ENCODE measurements at regions not wholly inside any gene's neighbourhood (a gene's known extent, or its start where the extent isn't known, plus 50 kb on each side); places are given as distances from the start of the nearest gene placed in this dataset.

DNA sequence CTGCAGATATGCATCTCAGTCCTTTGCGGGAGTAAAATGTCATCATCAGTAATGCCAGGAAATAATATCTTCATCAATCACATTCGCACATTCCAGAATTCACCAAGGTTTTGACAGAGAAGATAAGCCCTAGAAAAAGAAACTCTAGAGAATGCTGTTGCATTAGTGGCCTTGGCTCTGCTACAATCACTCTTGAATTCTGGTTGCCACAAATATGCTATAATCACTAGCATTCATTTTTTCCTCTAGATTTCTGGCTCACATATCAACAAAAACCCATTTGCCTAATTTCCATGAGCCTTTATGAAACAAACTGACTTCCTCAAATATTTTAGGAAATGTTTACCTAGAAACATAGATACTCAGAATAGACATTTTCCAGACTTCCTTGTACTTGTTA is 653.4 kb downstream of the ANXA1 start:
- no peak for DNase-seq

DNA sequence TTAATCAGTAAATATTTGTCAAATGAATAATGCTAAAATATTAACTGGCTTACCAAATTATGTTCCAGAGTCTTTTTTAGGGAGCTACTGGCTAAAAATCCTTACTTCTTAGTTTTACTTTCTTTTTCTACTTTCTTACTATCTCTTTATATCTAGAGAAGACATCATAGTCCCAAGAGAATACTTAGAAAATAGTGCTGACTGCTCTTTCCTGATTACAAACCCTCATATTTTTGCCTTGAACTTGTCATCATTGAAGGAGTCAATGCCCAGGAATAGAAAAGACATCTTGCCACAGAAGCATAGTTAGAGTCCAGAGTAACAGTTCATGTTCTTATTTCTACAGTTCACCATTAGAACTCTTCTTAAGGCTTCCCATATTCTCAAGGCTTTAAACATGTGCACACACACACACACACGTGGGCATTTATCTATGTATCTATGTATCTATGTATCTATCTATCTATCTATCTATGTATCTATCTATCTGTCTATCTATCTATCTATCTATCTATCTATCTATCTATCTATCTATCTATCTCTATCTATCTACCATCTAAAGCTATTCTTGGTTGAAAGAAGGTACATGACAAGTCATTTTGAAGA is 654.3 kb downstream of the ANXA1 start:
- DNase-seq, result no peak

DNA sequence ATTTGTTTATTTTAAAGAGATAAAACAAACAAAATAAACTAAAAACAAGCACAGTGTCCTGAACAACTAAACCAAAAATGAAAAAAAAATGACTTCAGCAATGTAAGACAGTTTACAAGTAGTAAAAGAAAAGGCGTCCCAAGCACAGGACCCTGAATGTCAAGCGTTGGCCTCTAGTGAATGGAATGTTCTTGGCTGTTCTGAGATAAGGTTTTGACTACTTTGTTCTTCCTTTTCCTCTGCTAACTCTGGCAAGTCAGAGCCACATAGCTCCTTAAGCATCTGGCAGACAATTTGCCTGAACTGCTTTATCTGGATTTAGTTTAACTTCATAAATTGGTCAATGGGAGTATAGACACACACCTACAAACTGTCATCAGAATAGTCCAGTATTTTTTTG is 655.2 kb downstream of the ANXA1 start:
- no peak for DNase-seq

DNA sequence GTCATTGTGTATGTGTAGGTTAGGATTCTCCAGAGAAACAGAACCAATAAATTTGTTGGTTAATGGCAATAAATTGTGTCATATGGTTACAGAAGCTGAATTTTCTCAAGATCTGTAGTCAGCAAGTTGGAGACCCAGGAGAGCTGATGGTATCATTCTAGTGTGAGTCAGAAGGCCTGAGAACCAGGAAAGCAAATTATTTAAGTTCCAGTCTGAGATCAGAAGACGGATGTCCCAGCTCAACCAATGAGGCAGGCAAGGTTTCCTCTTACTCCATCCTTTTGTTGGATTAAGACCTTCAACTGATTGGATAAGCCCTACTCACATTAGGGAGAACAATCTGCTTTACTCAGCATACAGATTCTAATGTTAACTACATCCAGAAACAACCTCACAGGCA is 656.3 kb downstream of the ANXA1 start:
- no peak for DNase-seq

DNA sequence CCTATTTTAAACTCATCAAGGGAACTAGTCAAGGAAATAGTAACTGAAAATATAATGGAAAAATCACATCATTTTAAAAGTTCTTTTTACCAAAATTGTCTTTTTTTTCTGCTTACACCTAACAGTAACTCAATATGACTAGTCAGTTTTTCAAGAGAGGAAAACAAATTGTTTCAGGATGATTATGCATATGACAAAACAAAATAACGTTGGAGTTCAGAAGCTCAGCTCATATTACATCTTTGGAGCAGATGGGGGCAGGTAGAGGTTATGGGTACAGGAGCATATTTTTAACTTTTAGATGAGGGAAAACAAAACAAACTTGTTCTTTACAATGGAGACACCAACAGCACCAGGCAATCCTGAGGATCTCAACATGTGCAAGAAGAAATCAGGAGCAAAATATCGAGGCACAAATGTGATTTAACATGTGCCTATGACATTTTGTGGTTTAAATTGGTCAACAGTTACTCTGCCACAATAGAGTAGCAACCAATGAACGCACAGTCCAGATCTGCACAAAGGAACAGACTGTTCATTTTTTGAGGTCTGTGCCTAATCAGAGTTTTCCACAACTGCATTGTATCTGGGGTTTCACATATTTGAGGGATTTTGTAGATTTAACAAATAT is 659.0 kb downstream of the ANXA1 start:
- DNase-seq, result no peak

DNA sequence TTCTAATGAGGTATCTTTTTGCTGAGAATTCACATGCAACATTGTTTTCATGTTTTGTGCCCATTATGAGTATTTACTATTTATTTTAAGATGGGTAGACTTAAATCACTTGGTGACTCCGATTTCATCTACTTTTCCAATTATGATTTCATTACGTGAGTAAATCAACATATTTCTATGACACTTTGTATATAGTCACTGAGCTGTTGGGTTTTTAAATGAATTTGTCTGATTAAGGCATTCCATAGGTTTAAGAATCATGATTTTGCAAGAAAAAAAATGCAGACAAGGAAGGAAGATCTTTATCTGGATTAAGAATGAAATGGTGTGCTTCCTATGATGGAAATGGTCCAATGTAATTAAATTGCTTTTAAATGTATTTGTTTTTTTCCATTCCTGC is 661.9 kb downstream of the ANXA1 start:
- DNase-seq, result no peak

DNA sequence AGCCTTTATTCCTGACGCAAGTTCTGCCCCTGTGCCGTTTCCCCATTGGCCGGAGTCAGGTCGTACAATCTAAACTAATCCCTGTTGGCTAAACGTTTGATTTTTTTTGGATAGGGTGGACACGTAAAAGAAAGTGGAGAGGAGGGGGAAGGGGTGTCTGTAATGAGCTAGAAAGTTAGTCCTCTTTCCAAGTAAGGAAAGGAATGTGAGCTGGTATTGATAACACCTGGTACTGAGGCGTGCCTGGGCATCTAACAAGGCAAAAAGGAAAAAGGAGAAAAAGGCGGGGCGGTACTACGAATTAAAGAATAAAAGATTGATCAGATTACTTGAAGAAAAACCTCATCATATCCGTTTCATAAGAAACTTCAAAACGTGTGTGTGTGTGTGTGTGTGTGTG is 665.2 kb downstream of the ANXA1 start:
- no peak for DNase-seq

DNA sequence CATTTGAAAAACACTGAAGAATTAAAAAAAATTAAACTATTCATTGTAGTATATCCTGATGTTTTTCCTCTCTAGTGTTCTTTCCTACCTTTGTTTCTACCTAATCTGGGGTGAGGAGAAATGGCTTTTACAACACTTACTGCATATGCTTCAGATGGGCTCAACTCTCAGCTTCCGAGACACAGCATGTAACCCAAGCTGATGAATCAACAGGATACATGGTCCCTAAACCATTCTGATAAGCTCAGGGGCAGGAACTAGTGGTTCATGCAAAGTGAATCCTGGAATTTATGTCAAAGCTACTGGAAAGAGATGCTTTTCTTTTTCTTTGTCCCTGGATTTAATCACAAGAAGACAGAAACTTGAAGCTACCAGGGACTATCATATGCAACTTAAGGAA is 672.5 kb upstream of the RORB start:
- DNase-seq, result no peak

DNA sequence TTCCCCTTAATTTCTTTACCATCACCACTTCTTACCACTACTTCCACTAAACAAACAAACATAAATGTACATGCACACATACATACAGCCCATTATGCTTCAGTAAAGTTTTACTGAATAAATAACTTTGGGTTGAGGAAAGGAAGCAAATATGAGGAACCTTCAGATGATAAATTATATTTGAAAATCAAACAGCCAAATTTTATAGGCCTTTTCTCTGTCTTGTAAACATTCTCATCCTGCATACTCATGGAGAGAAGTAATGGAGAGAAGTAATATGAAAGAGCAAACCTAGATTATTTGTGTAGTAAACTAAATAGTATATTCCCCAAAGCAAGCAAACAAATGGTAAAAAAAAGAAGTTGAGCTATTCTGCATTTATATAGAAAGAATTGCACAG is 658.3 kb upstream of the RORB start:
- no peak for DNase-seq

DNA sequence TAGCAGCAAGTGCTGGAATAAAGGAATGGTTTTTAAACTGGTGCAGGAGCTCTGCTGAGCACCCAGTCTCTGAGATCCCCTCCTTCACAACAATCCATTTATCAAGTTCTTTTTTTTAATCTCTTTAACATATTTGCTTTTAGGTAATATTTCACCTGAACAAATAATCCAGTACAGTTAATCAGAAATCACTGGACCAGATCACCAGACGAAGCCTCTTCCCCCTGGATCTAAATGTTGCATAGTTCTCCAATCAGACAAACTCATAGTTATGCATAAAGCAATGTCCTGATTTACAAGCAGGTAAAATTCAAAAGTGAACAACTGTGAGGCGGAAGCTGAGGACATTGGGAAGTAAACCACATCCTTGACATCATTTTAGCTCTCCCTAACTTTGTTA is 657.7 kb upstream of the RORB start:
- DNase-seq, result no peak

DNA sequence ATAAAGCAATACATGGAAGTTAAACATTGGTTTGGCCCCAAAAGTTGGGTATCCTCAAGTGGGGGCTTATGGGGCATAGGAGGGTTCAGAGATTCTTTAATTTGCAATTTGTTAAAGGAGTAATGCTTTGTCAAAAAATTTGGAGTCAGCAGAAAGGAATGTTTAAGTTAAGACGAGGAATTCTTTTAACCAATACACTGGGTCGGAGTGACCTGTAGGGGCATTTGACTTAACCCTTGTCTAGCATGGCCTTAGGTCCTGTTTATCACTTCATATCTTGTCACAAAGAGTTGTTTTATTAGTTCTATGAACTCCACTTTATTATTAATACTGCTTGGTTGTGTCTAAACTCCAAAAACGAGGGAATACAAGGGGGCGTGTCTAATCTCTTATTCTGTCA is 656.1 kb upstream of the RORB start:
- DNase-seq, result no peak

DNA sequence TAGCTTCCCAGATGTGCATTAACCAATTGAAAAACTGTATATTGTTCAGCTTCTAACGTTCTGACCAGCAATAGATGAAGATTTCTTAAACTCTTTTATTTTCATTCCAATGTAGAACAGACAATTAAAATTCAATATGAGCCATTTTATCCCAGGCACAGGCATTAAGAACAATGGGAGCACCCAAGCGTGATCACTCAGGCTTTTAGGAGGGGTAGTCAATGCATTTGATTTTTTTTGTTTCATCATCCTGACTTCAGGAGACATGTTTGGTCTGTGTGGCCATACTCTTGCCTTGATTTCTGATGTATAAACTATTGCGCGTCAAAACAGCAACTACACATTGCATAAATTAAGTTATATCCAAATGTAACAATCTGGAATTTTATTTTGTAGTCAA is 653.0 kb upstream of the RORB start:
- DNase-seq, result no peak

DNA sequence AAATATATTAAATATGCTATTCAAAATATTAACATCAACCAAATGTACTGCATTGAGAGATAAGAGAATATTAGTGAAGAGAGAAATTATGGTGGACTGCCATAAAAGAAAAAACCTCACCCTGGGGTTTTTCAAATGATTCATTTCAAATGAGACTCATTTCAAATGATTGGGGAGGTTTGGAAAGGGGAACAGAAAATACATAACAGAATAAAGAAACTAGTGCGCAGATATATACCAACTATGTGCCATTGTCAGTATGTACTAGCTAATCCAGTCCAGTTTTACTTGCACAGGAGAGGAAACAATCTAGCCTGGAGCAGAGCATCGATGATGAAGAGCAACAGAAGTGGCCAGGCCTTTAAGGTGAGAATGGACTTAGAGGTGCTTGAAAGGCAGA is 651.6 kb upstream of the RORB start:
- no peak for DNase-seq

DNA sequence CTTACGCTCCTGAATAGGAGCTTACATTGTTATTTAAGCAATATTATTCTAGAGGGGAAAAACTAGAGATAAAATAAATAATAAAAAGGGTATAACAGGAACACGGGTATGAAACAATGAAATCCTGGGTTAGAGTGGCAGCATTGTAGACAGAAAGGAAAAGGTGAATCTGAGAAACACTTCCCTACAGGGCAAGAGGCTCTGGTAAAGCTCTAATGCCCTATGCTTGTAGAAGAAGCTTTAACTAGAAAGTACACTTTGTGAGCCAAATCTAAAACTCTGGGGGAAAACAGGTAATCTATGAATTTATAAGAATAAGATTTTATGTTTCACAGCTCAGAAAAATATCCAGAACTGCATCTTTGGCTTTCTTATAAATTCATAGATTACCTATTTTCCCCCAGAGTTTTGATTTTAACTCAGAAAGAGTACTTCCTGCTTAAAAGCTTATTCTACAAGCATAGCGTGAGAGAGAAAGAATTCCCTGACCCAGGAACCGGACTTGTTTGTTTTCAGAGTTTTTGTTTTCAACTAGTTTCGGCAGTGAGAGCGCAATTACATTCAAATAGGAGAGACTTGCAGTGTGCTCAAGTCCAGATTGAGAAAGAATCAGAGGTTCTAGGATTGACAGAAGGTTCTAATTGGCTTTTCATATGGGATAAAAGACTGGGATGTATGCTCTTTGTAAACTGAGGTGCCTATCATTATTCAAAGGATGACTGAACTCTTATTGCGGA is 651.0 kb upstream of the RORB start:
- no peak for DNase-seq

DNA sequence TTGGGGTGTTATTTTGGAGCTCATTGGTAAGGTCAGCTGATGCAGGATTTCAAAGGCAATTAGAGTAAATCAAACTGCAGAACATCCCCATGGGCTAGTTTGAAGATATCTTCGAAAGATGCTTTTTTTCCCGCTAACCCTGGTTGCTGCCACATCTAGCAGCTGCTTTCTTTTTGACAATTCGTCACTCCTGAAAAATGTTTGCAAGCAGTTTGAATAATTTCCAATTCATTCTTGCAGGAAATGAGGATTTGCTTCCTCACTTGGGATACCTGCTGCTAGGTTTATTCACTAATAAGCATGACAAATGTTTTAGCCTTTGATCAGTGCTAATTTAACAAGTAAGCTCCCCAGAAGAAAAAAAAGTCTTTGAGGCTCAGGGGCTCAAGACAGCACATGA is 649.6 kb upstream of the RORB start:
- DNase-seq, result no peak

DNA sequence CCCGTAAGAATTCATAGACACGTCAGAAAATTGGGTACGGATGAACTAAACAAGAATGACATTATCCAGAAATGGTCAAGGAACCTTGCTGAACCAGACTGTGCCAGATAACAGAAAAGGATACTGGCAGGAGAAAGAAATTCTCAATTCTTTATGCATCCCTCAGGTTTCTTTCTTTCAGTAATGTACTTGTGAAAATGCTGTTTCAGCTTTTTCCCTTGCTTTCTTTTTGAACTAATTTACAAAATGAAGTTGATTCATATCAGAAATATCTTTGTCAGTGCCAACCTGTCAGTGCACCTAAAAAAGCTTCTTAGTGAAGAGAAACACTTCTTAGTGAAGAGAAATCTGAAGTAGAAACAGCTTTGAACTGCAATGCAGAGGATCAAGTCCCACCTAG is 643.6 kb upstream of the RORB start:
- DNase-seq, result no peak

DNA sequence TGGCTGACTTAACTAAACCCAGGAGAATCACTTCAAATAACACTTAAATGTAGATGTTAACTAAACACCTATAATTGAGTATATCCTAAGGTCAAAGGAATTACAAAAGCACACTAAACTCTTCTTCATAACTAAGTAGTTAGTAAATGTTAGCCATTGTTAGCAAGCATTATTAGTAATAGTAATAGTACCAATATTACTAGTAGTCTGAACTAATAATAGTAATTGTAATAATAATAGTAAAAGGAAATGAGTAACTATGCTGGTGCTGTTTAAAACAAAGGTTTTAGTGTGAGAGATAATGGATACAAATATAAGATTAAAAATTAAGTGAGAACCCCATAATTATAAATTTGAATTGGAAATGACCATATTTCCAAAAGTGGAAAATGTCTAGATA is 641.9 kb upstream of the RORB start:
- DNase-seq, result no peak

DNA sequence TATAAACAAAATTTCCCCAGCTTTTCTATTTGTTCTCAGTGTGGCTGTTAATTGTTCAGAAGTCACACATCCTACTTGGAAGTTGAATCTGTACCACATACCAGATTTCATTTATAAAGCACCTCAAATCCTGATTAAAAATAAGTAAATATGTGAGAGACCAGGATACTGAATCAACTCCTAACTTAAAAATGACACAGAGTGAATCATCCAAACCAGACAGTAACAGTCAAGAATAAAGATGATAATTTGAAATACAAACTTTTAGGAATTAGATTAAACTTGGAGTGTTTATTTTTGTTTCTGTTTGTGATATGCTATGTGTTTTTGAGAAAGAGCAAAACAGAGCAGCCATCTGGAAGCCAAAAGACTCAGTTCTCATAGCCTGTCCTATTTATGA is 633.2 kb upstream of the RORB start:
- DNase-seq, result no peak

DNA sequence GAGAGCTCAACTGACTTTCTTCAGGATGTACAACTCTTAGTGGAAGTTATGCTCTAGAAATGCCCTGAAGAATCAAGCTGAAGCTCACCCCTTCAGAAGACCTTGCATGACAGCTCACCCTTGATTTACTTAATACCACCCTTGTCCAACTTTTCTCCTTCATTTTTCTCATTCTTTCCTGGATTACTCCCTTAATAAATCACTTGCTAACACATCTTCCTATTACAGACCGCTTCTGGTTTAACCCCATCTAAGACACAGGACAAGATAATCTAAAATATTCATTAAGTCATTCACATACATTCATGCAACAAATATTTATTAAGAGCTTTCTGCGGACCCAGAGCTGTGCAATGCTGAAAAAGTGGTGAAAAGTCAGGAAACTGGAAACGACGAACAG is 630.7 kb upstream of the RORB start:
- no peak for DNase-seq

DNA sequence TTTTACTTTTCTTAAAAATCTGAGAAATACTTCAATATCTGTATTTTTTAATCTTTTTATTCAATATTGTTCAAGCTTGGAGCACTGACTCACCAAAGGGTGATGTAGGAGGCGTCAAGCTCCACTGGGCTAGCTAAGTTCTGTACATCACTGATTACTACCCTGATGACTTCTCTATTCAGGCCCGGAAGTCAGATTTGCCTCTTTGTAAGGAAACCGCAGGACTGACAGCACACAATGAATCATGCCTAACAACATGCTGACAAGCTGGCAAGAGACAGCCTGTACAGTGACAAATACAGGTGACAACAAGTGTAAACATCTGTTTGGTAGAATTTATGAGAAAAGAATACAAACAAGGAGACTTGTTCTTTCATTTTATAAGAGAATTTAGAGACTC is 627.9 kb upstream of the RORB start:
- DNase-seq, result peak; percentile 28

DNA sequence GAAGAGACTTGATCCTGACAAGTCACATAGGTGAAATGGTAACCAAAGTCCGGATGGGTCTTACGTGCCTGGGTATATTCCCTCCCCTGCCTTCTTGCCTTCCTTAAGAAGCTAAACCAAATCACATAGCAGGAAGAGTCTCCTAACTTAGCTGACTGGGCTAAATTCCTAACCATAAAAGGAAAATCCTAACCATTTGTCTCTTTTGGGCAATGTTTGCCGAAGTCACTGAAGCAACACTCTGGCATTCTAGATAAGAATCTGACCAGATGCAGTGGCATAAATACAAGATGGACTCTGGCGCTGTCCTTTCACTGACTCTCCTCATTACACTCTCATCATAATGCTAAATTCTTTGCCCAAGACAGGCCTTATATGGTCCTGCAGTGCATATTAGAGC is 625.5 kb upstream of the RORB start:
- no peak for DNase-seq

DNA sequence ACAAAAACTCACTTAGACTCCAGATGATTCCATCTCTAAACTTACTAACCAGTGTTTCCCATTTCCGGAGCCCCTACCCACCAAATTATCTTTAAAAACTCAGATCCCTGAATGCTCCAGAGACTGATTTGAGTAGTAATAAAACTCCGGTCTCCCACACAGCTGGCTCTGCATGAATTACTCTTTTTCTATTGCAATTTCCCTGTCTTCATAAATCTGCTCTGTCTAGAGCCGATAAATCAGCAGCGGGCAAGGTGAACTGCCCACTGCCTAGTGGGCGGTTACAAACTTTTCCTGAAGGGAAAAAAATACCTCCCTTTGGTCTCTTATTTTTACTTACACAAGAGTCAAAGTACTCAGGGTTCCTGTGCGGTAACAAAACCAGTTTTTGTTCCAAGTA is 624.4 kb upstream of the RORB start:
- DNase-seq, result no peak

DNA sequence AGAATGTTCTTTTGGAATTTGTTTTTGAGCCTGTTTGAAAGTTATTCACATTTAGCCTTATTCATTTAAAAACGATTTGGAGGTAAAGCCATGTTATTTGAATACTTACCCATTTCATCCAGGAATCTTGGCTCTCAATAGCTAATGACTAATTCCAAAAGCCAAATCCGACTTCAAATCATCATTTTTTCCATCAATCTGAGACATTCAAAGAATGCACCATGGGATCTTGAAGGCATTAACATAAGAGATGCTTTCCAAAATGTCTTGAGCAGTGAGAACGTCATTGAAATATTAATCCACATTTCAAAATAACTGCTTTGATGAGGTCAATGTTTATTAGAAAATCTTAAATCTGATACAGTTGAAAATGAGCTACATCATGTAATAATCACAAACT is 617.0 kb upstream of the RORB start:
- DNase-seq, result no peak

DNA sequence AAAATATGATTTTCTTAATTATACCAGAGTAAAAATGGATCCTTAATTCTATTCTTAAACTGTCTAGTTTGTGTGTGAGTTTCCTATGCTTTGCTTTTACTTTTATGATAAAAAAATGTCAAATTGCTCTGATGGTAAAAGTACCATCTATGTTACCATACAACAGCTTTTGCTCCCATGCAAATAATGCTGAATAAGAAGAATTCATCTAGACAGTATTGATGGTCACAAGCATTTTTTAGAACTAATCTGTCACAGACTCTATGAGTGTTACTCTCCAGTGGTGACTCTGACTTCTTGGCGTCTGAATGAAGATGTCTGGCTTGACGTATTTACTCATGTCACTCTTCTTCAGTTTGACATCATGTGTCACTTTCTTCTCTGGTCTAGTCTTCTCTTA is 608.1 kb upstream of the RORB start:
- no peak for DNase-seq
